Stimulated activated CD4-positive, alpha-beta T cell treated with anti-CD3 and anti-CD28 coated beads, Interleukin-15, amount 100 ng/mL, for 48 hours (primary cell): ENCODE measurements at regions not wholly inside any gene's neighbourhood (a gene's known extent, or its start where the extent isn't known, plus 50 kb on each side); places are given as distances from the start of the nearest gene placed in this dataset.
"Not testable (repeated sequence)": the region's sequence is repeated elsewhere in the genome, so short reads cannot be mapped to it uniquely, and the experiment has no call there.

ENCODE experiments used
- DNase-seq, 2 donors: peaks; one replicate each; pipeline ENCODE4 v3.0.0-alpha.2; 2020; ENCODE audit warnings: low read depth in 2 of 2

DNA sequence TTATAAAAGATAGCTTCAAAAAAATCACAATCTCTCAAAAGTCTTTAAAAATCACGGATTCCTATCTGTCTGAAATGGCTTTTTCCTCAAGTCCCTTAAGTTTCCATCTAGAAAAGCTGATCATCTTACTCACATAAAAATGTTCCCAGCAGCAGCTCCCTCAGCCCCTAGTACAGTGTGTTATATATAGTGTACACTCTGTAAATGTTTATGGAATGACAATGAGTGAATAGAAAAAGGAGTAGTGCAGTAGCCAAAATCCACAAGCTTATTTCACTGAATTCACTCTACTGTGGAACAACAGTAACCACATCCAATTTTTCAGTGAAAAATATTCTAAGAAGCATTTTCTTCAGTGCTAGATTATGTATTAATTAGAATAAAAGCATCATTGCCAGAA is 609.4 kb downstream of the DTWD2 start:
- DNase-seq: no peak

DNA sequence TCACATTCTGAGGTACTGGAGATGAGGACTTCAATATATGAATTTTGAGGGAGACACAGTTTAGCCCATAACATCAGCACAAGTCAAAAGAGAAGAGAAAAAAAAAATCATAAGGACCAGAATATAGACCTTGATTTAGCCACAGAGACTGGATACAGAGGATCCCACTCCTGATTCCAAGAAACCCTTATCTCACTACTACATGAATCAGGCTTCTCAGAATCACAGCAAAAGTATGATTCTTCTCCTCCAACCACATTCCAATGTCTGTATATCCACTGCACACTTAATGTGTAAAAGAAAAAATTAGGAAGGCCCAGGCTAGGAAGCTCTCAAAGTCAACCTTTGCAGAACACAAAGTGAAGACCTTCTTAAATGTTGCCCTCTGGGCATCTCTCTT is 610.9 kb downstream of the DTWD2 start:
- DNase-seq: no peak

DNA sequence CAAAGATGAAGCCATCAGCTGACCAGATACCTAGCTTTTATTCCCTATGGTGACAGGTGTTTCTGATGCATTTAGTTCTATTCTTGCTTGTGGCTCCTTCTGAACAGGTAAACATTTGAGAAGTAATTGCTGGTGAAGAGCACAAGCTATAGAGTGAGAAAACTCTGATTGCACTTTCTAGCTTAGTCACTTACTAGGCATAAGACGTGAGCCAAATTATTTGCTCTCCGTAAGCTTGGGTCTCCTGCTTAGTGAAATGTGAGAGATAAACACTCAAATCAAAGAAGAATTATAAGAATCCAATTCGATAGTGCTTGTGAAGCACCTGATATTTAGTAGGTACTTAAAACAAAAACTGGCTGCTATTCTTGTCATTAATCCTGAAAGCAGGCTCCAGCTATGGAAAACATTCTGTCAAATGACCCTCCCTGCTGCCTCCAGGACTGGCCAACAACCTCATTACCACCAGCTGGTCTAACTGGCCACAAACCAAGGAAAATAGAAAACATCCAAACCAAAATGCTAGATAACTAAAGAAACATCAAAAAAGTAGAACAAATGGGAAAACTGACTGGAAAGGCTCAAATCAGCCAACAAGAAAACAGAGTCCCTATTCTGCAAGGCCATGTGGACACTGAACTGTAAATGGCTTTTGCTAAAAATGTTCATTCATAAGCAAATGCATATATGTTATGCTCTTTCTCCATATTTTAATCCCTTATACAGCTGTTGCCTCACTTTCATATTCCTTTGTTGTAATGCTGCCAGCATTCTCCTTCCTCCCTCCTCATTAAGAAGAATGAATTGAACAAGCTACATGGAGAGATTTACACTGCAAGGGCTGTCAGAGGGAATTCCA is 616.1 kb downstream of the DTWD2 start:
- no peak for DNase-seq

DNA sequence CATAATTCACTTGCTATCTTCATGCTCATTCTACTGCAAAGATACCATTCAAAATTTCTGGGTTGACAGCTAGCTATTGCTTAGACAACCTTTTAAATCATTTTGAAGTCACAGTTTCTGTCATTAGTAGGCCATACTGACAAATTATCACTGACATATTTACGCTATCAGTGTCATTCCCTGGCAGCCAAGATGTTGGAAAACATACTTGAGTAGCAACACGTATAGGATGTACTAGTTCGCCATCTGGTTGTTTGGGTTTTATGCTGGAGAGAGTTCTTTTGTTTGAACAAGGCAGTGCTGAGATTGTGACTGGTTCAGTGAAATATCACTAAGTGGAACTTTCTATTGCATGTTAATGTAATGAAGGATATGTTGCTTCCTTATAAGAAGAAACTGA is 621.9 kb downstream of the DTWD2 start:
- DNase-seq: no peak

DNA sequence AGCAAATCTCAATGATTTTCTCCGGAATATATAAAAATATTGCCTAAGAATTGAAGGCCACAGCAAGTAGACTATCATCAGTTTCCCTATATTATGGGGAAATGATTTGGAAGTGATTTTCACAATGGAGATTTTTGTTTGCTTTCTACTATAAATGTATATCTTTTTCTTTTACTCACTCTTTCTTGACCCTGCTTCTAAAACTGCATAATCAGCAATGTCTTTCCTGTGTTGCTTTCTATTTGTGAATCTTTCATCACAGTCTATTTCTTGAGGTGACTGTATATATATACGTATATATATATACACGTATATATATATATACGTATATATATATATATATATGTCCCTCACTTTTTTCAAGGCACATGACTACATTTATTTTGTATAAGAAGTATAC is 622.6 kb downstream of the DTWD2 start:
- no peak for DNase-seq

DNA sequence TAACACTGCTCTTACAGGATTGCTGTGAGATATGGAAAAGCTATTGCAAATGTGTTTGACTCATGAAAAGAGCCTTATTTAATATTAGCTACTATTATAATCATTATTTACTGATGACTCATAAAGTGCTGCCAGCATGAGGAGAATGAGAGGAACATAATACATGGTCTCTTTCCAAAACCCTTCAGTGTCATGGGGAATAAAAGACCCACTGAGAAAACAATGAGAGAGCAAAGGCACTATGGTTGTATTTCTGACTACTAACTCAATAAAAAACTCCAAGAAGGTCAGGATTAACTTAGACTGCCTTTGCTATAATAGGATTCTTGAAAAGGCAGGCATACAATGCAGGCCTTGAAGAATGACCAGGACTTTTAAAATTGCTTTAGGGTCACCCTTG is 633.5 kb downstream of the DTWD2 start:
- DNase-seq: no peak

DNA sequence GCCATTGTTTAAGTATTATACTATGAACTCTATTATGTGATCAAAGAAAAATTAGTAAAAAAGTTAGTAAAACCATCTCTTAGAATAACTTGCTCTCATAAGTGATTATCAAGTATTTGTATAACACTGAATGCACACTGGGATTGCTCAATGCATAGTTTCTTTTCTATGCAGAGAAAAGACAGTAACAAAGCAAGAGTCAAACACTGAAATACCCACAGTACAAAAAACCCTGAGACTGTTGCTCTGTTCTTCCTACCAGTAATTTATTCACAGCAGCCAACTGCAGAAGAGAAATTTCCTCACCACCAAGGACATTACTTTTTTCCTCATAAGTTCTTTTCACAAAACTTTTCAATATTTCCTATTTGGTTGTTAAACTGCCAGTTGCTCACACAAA is 634.4 kb downstream of the DTWD2 start:
- no peak for DNase-seq

DNA sequence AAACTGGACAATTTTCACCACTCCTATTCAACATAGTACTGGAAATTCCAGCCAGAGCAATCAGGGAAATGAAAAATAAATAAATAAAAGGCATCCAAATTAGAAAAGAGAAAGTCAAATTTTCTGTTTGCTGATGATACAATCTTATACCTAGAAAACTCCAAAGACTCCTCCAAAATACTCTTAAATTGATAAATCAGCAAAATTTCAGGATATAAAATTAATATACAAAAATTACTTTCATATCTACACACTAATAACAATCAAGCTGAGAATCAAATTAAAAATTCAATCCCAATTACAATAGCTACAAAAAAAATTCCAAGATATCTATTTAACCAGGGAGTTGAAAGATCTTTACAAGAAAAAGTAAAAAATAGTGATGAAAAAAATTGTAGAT is 651.9 kb downstream of the DTWD2 start:
- no peak for DNase-seq

DNA sequence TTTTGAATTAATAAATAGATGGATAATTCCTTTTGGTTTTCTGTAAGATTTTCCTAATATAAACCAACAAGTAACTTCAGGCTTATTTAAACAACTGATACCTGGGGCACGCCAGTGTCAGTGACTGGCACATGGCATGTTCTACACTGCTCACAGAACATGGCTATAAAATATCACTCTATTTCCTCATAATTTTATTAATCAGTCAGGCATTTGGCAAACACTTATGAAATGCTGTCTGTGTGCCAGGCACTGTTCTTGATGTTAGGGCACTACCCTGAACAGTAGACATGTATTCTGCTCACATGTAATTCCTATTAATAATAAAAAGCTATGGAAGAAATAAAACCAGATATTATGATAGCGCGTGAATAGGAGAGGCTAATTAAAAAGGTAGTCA is 661.0 kb downstream of the DTWD2 start:
- DNase-seq: no peak

DNA sequence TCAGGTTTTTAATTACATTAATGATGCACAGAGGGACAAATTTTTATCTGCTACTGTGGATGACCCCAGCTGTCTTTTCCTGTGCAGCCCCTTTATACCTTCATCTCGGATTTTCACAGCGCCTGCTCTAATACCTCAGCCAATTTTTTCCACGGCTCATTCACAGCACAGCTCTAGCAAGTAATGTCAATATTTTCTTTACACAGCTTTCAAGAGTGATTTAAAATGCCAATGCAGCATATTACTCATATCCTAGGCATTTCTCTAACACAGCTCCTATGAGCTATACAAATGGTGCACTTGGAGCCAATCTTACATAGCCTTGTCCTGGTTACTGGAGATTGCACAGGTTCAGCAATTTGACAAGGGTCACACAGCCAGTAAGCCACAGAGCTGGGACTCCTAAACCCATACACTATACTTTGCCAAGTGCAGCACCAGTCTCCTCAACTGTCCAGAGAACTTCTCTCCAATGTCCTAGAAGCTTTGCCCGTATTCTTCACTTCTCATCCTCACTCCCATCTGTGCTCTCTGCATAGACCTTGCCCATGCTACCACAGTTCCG is 661.8 kb downstream of the DTWD2 start:
- no peak for DNase-seq

DNA sequence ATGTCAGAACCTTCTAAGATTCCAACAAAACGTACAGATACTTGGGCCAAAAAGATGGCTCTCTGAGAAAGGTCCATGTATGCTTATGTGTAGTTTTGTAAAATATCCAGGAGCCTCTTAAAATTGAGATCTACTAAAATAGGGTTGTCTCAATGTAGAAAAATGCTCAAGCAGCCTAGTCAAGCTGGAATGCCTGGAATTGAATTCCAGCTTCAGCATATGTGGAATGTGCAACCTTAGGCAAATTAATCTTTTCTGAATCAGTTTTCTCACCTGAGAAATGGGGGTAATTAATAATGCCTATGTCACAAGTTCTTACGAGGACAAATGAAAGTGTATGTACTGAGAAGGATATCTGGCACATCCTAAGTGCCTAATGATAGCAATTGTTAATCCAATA is 662.4 kb downstream of the DTWD2 start:
- DNase-seq: no peak

DNA sequence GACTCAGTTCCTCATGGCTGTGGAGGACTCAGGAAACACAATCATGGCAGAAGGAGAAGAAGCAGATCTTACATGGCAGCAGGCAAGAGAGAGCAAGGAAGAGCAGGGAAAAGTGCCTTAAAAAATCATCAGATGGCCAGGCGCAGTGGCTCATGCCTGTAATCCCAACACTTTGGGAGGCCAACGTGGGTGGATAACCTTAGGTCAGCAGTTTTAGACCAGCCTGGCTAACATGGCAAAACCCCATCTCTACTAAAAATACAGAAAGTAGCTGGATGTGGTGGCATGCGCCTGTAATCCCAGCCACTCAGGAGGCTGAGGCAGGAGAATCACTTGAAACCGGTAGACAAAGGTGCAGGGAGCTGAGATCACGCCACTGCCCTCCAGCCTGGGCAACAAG is 664.6 kb downstream of the DTWD2 start:
- DNase-seq: not testable (repeated sequence)

DNA sequence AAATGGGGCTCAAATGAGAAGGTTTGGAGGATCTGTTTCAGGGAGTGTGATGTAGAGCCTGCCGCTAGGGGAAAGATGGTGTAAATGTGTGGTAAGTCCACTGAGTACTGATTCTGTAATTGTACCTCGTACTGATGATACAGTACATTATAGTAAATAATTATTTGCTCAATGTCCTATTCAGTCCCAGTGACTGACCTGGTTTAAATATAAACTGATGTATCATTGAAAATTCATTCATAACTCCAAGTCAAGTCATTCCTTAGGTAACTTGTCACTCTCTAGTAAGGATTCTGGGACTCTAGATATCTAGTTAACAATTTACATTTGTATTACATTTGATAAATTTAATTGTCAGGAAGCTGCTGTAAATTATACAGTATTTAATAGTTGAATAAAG is 667.3 kb downstream of the DTWD2 start:
- no peak for DNase-seq

DNA sequence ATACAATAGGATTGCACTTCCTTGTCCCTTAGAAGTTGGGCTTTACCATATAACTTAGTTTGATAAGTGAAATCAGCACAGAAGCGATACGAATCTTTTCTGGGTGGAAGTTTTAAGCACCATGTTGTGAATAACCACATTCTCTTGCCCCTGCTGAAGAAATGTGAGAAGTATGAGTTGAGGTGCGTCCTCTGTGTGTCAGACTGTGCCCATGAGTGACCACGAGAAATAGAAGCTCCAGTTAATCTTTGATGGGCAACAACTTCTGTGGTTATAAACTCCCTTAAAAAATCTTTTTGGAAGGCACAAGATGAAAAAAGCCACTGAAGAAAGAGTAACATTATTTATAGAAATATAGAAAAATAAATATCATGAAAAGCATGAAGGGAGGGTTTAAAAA is 668.2 kb downstream of the DTWD2 start:
- no peak for DNase-seq

DNA sequence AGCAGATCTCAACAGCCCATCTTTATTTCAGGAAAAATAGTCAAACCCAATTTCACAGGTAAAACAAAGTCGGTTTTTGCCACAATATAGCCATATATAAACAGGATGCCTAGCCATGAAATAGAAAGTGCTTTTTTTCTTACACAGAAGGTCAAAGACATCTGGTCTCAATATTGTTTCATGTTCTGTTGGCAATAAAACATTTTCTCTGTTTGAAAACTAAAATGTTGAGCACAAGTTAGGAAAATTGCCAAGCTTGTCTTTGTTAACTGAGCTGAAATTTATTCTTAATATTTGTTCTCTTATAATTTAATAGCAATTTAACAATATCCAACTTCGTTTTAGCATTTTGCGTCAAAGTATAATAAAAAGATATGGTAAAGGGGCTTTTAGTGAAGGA is 673.4 kb downstream of the DTWD2 start:
- DNase-seq: no peak

DNA sequence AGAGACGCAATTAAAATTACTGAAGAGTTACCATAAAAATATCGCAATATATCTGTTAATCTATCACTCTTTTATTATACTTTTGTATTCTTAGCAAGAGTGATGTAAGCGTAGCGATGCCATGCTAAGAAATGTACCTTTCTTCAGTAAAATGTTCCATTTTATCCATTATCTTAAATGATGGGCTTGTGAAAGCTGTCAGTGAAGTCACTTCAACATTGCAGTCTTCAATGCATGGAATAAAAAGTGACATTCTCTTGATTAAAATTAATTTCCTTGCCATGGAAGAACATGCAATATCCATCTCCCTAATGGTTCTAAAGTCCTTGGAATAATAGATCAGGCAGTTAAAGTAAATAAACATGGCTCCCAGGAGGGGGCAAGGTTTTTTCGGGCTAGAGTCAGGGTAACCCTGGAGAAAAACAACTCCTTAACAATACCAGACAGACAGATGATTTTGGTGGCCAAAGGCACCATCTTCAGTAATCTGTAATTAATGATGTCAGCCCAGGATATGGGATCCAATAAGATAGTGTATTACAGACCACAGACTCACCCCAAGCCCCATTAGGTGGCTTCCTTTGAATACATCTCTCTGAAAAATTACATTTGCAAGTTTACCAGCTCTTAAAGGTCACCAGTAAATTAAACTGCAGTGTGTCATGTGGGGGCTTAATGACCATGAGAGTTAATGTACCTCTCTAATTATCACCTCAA is 677.1 kb downstream of the DTWD2 start:
- no peak for DNase-seq

DNA sequence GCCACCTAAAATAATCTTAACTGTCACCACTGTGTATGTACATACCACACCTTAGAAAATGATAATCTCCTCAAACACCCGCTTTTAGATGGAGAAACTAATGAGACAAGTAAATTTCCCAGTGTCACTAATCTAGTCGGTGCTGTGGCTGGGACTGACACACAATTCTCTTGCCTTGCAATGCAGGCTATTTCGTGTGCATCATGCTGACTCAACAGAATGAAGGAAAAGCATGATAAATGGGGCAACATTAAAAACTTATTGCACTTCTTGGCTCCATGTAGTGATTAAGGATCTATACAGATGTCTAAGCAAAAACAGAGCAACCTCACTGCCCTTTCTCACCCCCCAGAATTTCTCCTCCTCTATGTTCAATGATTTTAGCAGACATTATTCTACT is 677.9 kb downstream of the DTWD2 start:
- no peak for DNase-seq

DNA sequence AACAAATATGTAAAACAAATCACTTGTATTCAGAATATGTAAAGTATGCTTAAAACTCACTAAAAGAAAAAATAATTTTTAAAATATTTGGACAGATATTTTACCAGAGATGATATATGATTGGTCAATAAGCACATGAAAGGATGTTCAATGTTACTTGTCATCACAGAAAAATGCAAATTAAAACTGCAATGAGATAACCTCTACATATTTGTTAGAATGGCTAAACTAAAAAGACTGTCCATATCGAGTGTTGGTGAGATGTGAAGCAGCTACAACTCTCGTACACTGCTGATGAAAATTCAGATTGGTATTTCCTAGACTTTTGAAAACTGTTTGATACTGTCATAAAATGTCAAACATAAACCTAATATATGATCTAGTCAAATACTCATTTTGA is 685.1 kb downstream of the DTWD2 start:
- DNase-seq: no peak

DNA sequence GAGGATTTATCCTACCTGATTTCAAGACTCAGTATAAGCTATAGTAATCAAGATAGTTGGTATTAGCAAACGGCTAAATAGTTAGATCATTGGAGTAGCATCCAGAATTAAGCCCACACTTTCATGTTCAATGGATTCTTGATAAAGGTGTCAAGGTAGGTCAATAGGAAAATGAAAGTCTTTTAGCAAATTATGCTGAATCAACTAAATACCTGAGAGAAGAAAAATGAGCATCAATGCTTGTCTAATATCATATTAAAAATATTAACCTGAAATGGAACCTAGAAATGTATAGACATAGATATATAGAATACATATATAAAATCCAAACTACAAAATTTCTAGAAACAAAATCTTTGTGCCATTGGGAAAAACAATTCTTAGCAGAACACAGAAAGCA is 685.6 kb downstream of the DTWD2 start:
- DNase-seq: no peak

DNA sequence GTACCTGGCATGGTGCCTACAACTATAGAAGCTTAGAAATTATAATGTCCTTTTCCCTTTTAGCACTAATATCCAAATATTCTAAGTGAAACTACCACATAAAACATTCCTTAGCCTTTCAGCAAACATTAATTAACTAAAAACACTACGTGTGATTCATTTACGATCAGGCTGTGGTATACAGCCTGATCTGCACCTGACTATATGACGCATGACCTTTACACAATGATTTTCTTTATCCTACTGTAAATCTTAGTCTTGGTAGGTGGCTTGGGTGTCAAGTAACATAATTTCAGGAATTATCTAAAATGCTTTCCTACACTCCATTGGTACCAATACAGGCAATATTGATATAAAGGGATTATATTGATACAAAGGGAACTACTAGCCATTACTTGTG is 686.7 kb downstream of the DTWD2 start:
- no peak for DNase-seq

DNA sequence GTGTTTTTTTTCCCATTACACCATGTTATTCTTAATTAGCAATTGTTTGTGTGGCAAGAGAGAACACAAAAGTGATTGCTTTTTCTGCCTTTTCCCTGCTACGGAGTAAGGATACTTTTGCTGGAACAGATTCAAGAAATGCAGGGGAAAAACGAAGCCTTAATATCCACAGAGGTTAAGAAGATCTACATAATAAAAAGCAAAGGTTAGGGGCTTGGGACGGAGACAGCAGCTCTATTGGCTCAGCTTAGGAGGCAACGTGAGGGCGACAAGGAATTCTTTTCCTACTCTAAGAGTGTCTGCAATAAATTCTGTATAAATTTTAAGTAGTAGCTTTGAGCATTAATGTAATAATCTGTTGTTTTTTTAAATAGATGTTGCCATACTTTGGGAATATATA is 693.3 kb downstream of the DTWD2 start:
- no peak for DNase-seq

DNA sequence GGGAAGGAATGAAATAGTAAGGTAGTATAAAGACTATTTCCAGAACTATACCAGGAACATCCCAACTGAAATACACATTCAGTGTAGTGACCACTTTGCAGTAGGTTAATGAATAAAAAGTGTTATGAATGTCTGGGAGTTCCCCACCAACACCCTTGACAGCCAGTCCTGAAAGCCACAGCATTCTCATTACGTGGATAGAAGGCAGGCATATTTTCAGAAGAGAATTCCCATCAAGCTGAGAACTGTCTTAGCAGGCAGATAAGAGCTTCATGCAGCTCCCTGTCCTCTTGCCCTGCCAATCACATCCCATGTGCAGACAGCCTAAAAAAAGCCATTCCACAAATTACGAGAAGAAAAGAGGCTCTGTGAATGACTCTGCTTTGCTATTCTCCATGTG is 695.0 kb downstream of the DTWD2 start:
- no peak for DNase-seq

DNA sequence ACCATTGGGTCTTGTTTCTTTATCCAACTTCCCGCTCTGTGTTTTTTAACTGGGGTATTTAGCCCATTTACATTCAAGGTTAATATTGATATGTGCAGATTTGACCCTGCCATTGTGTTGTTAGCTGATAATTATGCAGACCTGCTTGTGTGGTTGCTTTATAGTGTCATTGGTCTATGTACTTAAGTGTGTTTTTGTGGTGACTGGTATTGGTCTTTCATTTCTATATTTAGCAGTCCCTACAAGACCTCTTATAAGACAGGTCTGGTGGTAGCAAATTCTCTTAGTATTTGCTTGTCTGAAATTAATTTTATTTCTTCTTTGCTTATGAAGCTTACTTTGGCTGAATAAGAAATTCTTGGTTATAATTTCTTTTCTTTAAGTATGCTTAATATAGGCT is 698.1 kb downstream of the DTWD2 start:
- DNase-seq: no peak
